ENCODE measurements at regions not wholly inside any gene's neighbourhood (a gene's known extent, or its start where the extent isn't known, plus 50 kb on each side); places are given as distances from the start of the nearest gene placed in this dataset.

DNA sequence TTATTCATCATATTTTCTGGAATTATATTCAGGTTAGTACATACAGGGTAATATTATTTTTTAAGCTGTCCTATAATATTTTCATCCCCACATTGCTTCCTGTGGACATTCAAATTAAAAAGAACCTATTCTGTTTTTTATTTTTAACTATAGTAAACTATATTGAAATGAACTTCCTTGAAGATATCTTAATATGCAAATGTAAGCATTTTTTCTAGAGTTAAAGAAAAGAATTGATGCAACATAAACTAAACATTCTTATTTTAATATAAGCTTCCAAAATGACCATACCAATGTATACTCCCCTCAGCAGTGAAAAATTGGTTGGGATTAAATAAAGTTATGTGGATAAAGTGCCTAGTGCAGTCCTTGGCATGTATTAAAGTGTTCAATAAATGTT is 416.6 kb downstream of the KIF2B start:
- H3K9ac ChIP-seq (ENCODE audit: low read length) = no peak overlapping the region
- POLR2A ChIA-PET (ENCODE audit: unreplicated experiment) = no interaction called here
- no peaks in the 10 kb centered on the region for H3K36me3 ChIP-seq (ENCODE audit: low read depth, low read length)
- no peaks in the 10 kb centered on the region for H4K20me1 ChIP-seq (ENCODE audit: low read length)
- intact Hi-C loops (cut with micrococcal nuclease) = no loop called here
- no peak overlapping the region for H3K4me3 ChIP-seq (ENCODE audit: low read length)
- no peaks in the 10 kb centered on the region for H3K79me2 ChIP-seq (ENCODE audit: low read length)
- H3K9me2 ChIP-seq (replicated peaks; ENCODE audit: low read length) = no peaks in the 10 kb centered on the region
- H3K27ac ChIP-seq (ENCODE audit: low read length) = no peak overlapping the region
- ATAC-seq (no peak), DNase-seq (no peak)
- no peaks in the 10 kb centered on the region for H3K4me1 ChIP-seq (ENCODE audit: insufficient read depth, low read length)
- BruUV-seq (replicated peaks) = no TSS peak
- no peaks in the 10 kb centered on the region for H3F3A ChIP-seq (ENCODE audit: low read length, unreplicated experiment)
- H3K4me2 ChIP-seq (ENCODE audit: low read length) = no peak overlapping the region
- CTCF ChIA-PET = no interaction called here
- H3K27me3 ChIP-seq (ENCODE audit: low read length) = no peaks in the 10 kb centered on the region
- no peak overlapping the region for H2AFZ ChIP-seq (ENCODE audit: low read length)
- TF ChIP-seq, protein P1, sequence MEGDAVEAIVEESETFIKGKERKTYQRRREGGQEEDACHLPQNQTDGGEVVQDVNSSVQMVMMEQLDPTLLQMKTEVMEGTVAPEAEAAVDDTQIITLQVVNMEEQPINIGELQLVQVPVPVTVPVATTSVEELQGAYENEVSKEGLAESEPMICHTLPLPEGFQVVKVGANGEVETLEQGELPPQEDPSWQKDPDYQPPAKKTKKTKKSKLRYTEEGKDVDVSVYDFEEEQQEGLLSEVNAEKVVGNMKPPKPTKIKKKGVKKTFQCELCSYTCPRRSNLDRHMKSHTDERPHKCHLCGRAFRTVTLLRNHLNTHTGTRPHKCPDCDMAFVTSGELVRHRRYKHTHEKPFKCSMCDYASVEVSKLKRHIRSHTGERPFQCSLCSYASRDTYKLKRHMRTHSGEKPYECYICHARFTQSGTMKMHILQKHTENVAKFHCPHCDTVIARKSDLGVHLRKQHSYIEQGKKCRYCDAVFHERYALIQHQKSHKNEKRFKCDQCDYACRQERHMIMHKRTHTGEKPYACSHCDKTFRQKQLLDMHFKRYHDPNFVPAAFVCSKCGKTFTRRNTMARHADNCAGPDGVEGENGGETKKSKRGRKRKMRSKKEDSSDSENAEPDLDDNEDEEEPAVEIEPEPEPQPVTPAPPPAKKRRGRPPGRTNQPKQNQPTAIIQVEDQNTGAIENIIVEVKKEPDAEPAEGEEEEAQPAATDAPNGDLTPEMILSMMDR (conservative IDR thresholded peaks at IDR 0.05; ENCODE audit: low read depth, low read length) = no peak
- TF ChIP-seq EZH2phosphoT487 (IDR thresholded peaks at IDR 0.05; ENCODE audit: borderline replicate concordance, low read length) = no peak
- H3K9me3 ChIP-seq (ENCODE audit: low read length) = peaks cover 32% of the 10 kb centered on the region

DNA sequence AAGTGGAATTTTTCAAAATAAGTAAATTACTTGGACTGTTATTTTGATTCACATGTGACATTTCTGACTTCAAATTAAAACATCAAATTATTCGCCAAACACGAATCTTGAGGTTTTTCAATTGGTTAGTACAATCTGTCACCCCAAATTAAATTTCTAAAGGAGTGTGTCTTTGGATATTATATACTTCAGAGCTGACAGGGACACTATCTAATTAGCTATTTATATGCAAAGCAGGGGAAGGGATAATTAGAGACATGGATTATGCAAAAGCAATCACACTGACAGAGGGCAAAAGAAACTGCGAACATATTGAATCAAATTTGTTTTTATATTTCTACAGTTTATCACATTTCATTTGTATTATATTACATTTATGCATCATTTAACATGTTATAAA is 433.0 kb downstream of the KIF2B start:
- no peak overlapping the region for H3K4me3 ChIP-seq (ENCODE audit: low read length)
- H3K4me2 ChIP-seq (ENCODE audit: low read length) = no peak overlapping the region
- H3K27me3 ChIP-seq (ENCODE audit: low read length) = no peaks in the 10 kb centered on the region
- no peak overlapping the region for H3K27ac ChIP-seq (ENCODE audit: low read length)
- TF ChIP-seq, protein P1 (conservative IDR thresholded peaks at IDR 0.05; ENCODE audit: low read depth, low read length) = no peak
- TF ChIP-seq EZH2phosphoT487 (IDR thresholded peaks at IDR 0.05; ENCODE audit: borderline replicate concordance, low read length) = no peak
- no peak for TF ChIP-seq EZH2 (IDR thresholded peaks at IDR 0.05; ENCODE audit: low read length, unreplicated experiment)
- ATAC-seq (no peak), DNase-seq (no peak)
- ChIA-PET CTCF (no interaction called here), POLR2A (ENCODE audit: unreplicated experiment) (no interaction called here)
- H3K9me2 ChIP-seq (replicated peaks; ENCODE audit: low read length) = no peaks in the 10 kb centered on the region
- H3K9me3 ChIP-seq (ENCODE audit: low read length) = peaks cover 28% of the 10 kb centered on the region
- no peaks in the 10 kb centered on the region for H3K79me2 ChIP-seq (ENCODE audit: low read length)
- no peaks in the 10 kb centered on the region for H3K36me3 ChIP-seq (ENCODE audit: low read depth, low read length)
- BruUV-seq (replicated peaks) = no TSS peak
- H3K4me1 ChIP-seq (ENCODE audit: insufficient read depth, low read length) = no peaks in the 10 kb centered on the region
- H3F3A ChIP-seq (ENCODE audit: low read length, unreplicated experiment) = no peaks in the 10 kb centered on the region
- no peak overlapping the region for H2AFZ ChIP-seq (ENCODE audit: low read length)
- intact Hi-C loops (cut with micrococcal nuclease) = no loop called here
- H3K9ac ChIP-seq (ENCODE audit: low read length) = no peak overlapping the region
- no peaks in the 10 kb centered on the region for H4K20me1 ChIP-seq (ENCODE audit: low read length)

DNA sequence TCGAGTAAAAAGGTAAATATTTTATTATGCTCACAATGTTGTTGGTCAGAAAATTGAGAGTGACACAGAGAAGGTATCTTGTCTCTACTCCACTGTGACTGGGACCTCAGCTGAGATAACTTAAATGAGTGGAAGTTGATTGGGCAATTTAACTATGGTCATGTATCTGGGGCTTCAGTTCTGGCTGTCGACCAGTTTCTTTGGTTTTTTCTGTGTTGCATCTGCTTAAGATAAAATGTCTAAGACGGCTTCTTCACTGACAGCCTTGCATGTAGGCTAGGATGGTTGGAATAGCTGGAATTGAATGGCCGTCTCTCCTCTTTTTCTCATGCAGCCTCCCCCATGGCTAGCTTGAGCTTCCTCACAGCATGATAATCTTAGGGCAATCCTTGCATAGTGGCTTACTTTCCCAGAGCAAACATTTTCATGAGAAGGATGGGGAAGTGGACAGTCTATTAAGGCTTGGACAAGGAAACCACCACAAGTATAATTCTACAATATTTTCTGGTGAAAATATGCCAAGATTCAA is 433.7 kb downstream of the KIF2B start:
- Histone ChIP-seq H3K36me3 (ENCODE audit: low read depth, low read length) (no peaks in the 10 kb centered on the region), H3K9me3 (ENCODE audit: low read length) (peaks cover 27% of the 10 kb centered on the region), H2AFZ (ENCODE audit: low read length) (no peak overlapping the region), H3K4me2 (ENCODE audit: low read length) (no peak overlapping the region), H3K79me2 (ENCODE audit: low read length) (no peaks in the 10 kb centered on the region), H4K20me1 (ENCODE audit: low read length) (no peaks in the 10 kb centered on the region), H3F3A (ENCODE audit: low read length, unreplicated experiment) (no peaks in the 10 kb centered on the region), H3K9me2 (replicated peaks; ENCODE audit: low read length) (no peaks in the 10 kb centered on the region), H3K27ac (ENCODE audit: low read length) (no peak overlapping the region), H3K27me3 (ENCODE audit: low read length) (no peaks in the 10 kb centered on the region), H3K4me3 (ENCODE audit: low read length) (no peak overlapping the region), H3K9ac (ENCODE audit: low read length) (no peak overlapping the region), H3K4me1 (ENCODE audit: insufficient read depth, low read length) (no peaks in the 10 kb centered on the region)
- ATAC-seq (no peak), DNase-seq (no peak)
- TF ChIP-seq EZH2phosphoT487 (IDR thresholded peaks at IDR 0.05; ENCODE audit: borderline replicate concordance, low read length) (no peak), EZH2 (IDR thresholded peaks at IDR 0.05; ENCODE audit: low read length, unreplicated experiment) (no peak)
- TF ChIP-seq, protein P1 (conservative IDR thresholded peaks at IDR 0.05; ENCODE audit: low read depth, low read length) = no peak
- intact Hi-C loops (cut with micrococcal nuclease) = no loop called here
- BruUV-seq (replicated peaks) = no TSS peak
- CTCF ChIA-PET = no interaction called here
- POLR2A ChIA-PET (ENCODE audit: unreplicated experiment) = no interaction called here
